Panc1 (cell line): ENCODE measurements at regions not wholly inside any gene's neighbourhood (a gene's known extent, or its start where the extent isn't known, plus 50 kb on each side); places are given as distances from the start of the nearest gene placed in this dataset.

Experiments used
- ATAC-seq: fragments of 200-7000 bp; cut with Tn5 transposase; 2 replicates; pipeline ENCODE4 v1.9.1; 2020; ENCODE audit warnings: mild to moderate bottlenecking, moderate library complexity
- BruUV-seq: library from RNA; stranded (reverse); fragments of 400-500 nt; replicated peaks from 2 replicates; lab custom pipeline; 2021; lab: Mats Ljungman, UMichigan
- CTCF ChIA-PET: fragments of 300-600 bp; sonication (Branson Sonifier 250); formaldehyde crosslinking; loops from one replicate; lab custom pipeline; 2022; ENCODE audit warnings: antibody characterized with exemption; lab: Charles Lee
- POLR2A ChIA-PET: fragments of 300-600 bp; sonication (Branson Sonifier 250); formaldehyde crosslinking; loops from one replicate; lab custom pipeline; 2022; ENCODE audit warnings: antibody characterized with exemption; lab: Charles Lee
- DNase-seq: peaks from one replicate; pipeline ENCODE4 v3.0.0-alpha.2; 2010; ENCODE audit warnings: low read depth, low spot score
- H3K27ac ChIP-seq: 2 replicates; pipeline ENCODE4 v1.5.1; 2011; ENCODE audit warnings: mild to moderate bottlenecking, low read length, inconsistent platforms
- H3K27me3 ChIP-seq: fragments of 200-500 bp; sonication (Bioruptor generic); 2 replicates; pipeline ENCODE4 v1.6.0; 2014; ENCODE audit warnings: low read length, inconsistent platforms; ENCODE audit not compliant: control insufficient read depth, insufficient read depth
- H3K36me3 ChIP-seq: fragments of 200-500 bp; sonication (Bioruptor generic); 2 replicates; pipeline ENCODE4 v1.5.1; 2014; ENCODE audit warnings: inconsistent platforms, mild to moderate bottlenecking, low read length, moderate library complexity; ENCODE audit not compliant: control insufficient read depth, insufficient read depth
- H3K4me1 ChIP-seq: 2 replicates; pipeline ENCODE4 v1.5.1; 2011; ENCODE audit warnings: inconsistent platforms, mild to moderate bottlenecking, low read length, moderate library complexity; ENCODE audit not compliant: control insufficient read depth, insufficient read depth
- H3K4me3 ChIP-seq, 2 experiments: 2 replicates each; pipeline ENCODE4 v1.5.1; 2011 to 2012; ENCODE audit warnings: low read depth in 2 of 2, low read length in 2 of 2, mild to moderate bottlenecking in 2 of 2, inconsistent platforms in 1 of 2, moderate library complexity in 1 of 2
- H3K9me3 ChIP-seq: fragments of 200-500 bp; sonication (Bioruptor generic); 2 replicates; pipeline ENCODE4 v1.5.1; 2014; ENCODE audit warnings: low read depth, mild to moderate bottlenecking, inconsistent platforms, low read length, moderate library complexity; ENCODE audit not compliant: control insufficient read depth, insufficient read depth
- POLR2AphosphoS5 ChIP-seq: IDR thresholded peaks from 2 replicates; pipeline ENCODE4 v1.6.1; 2012; ENCODE audit warnings: mild to moderate bottlenecking, low read depth, low read length, moderate library complexity
- SIN3A ChIP-seq: IDR thresholded peaks from 2 replicates; pipeline ENCODE4 v1.6.1; 2012; ENCODE audit warnings: low read depth, mild to moderate bottlenecking, low read length, moderate library complexity, borderline replicate concordance; ENCODE audit not compliant: insufficient read depth
- TCF7L2 ChIP-seq: IDR thresholded peaks from 2 replicates; pipeline ENCODE4 v1.6.1; 2011; ENCODE audit warnings: mild to moderate bottlenecking, low read depth, low read length, inconsistent platforms
- in situ Hi-C: cut with HindIII; loops from 2 replicates; pipeline ENCODE4 v1.10.0; 2016; ENCODE audit warnings: low sequenced_read_pairs, low pct_unique_long_range_greater_than_20kb
- intact Hi-C: fragments of 100-400 bp; cut with micrococcal nuclease; formaldehyde crosslinking; loops from one replicate; pipeline ENCODE4 v1.10.0; 2022; ENCODE audit not compliant: unreplicated experiment
- TF ChIP-seq, protein P1 (sequence below): fragments of 450-650 bp; IDR thresholded peaks from 2 replicates; pipeline ENCODE4 v1.5.1; 2017; ENCODE audit warnings: mild to moderate bottlenecking
- TF ChIP-seq, protein P2 (sequence below), 2 experiments: IDR thresholded peaks; 2 replicates each; pipeline ENCODE4 v1.6.1; 2011 to 2012; ENCODE audit warnings: low read depth in 2 of 2, control low read depth in 1 of 2, low read length in 1 of 2, mild to moderate bottlenecking in 1 of 2, moderate library complexity in 1 of 2; ENCODE audit not compliant: insufficient read depth in 1 of 2

DNA sequence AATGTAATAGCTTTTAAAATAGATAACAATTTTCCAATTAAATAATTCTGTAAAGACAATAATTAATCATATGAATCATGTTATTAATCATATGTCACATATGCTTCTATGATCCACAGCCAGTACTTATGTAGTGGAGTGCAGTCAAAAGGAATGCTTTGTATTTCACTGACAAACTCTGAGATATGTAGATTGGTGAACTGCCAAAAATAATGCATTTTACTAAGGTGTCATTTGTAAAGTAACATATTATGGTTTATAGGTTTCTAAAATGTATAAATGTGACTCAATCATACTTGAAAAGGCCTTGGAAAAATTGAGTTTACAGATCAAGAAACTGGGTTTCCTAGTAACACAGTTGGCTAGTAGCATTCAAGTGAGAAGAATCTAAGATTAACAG lies 93.8 kb upstream of the KCNH7 start:
- TF ChIP-seq SIN3A = no peak
- TF ChIP-seq, protein P1, sequence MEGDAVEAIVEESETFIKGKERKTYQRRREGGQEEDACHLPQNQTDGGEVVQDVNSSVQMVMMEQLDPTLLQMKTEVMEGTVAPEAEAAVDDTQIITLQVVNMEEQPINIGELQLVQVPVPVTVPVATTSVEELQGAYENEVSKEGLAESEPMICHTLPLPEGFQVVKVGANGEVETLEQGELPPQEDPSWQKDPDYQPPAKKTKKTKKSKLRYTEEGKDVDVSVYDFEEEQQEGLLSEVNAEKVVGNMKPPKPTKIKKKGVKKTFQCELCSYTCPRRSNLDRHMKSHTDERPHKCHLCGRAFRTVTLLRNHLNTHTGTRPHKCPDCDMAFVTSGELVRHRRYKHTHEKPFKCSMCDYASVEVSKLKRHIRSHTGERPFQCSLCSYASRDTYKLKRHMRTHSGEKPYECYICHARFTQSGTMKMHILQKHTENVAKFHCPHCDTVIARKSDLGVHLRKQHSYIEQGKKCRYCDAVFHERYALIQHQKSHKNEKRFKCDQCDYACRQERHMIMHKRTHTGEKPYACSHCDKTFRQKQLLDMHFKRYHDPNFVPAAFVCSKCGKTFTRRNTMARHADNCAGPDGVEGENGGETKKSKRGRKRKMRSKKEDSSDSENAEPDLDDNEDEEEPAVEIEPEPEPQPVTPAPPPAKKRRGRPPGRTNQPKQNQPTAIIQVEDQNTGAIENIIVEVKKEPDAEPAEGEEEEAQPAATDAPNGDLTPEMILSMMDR = no peak
- TF ChIP-seq, protein P2, sequence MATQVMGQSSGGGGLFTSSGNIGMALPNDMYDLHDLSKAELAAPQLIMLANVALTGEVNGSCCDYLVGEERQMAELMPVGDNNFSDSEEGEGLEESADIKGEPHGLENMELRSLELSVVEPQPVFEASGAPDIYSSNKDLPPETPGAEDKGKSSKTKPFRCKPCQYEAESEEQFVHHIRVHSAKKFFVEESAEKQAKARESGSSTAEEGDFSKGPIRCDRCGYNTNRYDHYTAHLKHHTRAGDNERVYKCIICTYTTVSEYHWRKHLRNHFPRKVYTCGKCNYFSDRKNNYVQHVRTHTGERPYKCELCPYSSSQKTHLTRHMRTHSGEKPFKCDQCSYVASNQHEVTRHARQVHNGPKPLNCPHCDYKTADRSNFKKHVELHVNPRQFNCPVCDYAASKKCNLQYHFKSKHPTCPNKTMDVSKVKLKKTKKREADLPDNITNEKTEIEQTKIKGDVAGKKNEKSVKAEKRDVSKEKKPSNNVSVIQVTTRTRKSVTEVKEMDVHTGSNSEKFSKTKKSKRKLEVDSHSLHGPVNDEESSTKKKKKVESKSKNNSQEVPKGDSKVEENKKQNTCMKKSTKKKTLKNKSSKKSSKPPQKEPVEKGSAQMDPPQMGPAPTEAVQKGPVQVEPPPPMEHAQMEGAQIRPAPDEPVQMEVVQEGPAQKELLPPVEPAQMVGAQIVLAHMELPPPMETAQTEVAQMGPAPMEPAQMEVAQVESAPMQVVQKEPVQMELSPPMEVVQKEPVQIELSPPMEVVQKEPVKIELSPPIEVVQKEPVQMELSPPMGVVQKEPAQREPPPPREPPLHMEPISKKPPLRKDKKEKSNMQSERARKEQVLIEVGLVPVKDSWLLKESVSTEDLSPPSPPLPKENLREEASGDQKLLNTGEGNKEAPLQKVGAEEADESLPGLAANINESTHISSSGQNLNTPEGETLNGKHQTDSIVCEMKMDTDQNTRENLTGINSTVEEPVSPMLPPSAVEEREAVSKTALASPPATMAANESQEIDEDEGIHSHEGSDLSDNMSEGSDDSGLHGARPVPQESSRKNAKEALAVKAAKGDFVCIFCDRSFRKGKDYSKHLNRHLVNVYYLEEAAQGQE (IDR thresholded peaks at IDR 0.05; ENCODE audit: insufficient read depth in 1 of 2, low read depth in 2 of 2, low read length in 1 of 2) = no peak
- TF ChIP-seq POLR2AphosphoS5 = no peak
- TF ChIP-seq TCF7L2 = no peak
- DNase-seq (no peak), ATAC-seq (no peak)
- in situ Hi-C loops (no loop called here), intact Hi-C loops (no loop called here)
- Histone ChIP-seq H3K27me3 (no peaks in the 10 kb centered on the region), H3K9me3 (no peaks in the 10 kb centered on the region), H3K4me1 (no peaks in the 10 kb centered on the region), H3K4me3 (no peak overlapping the region), H3K36me3 (no peaks in the 10 kb centered on the region), H3K27ac (no peak overlapping the region)
- CTCF ChIA-PET = no interaction called here
- BruUV-seq = no TSS peak
- POLR2A ChIA-PET = no interaction called here

DNA sequence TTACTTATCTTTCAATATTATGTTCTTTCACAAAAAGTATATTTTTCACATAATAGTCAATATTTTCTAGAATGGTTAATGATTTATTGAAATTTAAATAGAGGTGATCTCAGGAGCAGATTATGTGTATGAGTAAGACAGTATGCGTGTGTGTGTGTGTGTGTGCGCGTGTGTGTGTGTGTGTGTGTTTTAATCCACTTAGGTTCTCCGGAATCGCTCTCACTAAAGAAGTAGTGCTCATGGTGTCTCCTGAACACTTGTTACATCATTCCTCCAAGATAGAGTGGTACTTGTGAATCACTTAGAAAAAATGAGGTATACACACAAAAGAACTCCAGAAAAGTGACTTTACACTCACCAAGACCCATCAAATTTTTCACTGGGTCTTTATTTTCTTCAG lies 91.0 kb upstream of the KCNH7 start:
- no peak overlapping the region for H3K27ac ChIP-seq
- ATAC-seq (no peak), DNase-seq (no peak)
- H3K4me1 ChIP-seq = no peaks in the 10 kb centered on the region
- H3K4me3 ChIP-seq = no peak overlapping the region
- in situ Hi-C loops = no loop called here
- no peaks in the 10 kb centered on the region for H3K36me3 ChIP-seq
- POLR2A ChIA-PET = no interaction called here
- H3K9me3 ChIP-seq = no peaks in the 10 kb centered on the region
- TF ChIP-seq TCF7L2 (no peak), POLR2AphosphoS5 (no peak), SIN3A (no peak)
- TF ChIP-seq, protein P2 (IDR thresholded peaks at IDR 0.05; ENCODE audit: insufficient read depth in 1 of 2, low read depth in 2 of 2, low read length in 1 of 2) = no peak
- TF ChIP-seq, protein P1 = no peak
- CTCF ChIA-PET = no interaction called here
- no TSS peak for BruUV-seq
- intact Hi-C loops = no loop called here
- H3K27me3 ChIP-seq = no peaks in the 10 kb centered on the region
